ENCODE measurements at regions not wholly inside any gene's neighbourhood (a gene's known extent, or its start where the extent isn't known, plus 50 kb on each side); places are given as distances from the start of the nearest gene placed in this dataset.

DNA sequence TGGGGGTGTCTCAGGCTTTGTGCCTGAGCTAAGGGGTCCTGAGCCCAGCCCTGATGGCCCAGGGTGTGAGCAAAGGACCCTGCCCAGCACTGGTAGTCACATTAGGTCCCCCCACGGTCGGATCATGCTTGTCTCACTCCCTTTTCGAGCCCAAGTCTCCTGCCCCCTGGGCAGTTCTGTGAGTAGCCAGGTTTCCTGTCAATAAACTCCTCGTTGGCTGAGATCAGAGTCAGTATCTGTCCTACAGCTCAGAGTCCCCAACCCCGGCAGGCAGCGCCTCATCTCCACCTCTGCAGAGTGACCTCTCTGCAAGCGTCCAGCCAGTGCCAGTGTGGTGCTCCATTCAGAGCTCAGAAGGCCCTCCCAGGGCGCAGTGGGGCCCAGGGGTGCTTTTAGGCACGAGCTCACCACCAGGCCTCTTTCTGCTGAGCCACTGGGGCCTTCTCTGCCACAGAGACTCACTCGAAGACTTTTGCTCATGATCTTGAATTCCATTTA is 93.7 kb upstream of the PMEPA1 start:
- TF ChIP-seq, protein P1, sequence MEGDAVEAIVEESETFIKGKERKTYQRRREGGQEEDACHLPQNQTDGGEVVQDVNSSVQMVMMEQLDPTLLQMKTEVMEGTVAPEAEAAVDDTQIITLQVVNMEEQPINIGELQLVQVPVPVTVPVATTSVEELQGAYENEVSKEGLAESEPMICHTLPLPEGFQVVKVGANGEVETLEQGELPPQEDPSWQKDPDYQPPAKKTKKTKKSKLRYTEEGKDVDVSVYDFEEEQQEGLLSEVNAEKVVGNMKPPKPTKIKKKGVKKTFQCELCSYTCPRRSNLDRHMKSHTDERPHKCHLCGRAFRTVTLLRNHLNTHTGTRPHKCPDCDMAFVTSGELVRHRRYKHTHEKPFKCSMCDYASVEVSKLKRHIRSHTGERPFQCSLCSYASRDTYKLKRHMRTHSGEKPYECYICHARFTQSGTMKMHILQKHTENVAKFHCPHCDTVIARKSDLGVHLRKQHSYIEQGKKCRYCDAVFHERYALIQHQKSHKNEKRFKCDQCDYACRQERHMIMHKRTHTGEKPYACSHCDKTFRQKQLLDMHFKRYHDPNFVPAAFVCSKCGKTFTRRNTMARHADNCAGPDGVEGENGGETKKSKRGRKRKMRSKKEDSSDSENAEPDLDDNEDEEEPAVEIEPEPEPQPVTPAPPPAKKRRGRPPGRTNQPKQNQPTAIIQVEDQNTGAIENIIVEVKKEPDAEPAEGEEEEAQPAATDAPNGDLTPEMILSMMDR (IDR thresholded peaks at IDR 0.05 in 4 of 5, conservative IDR thresholded peaks at IDR 0.05 in 1 of 5): no peak
- TF ChIP-seq POLR2A (IDR thresholded peaks at IDR 0.05): no peak
